Heart left ventricle (tissue), 16 donors: ENCODE measurements at regions not wholly inside any gene's neighbourhood (a gene's known extent, or its start where the extent isn't known, plus 50 kb on each side); places are given as distances from the start of the nearest gene placed in this dataset.

ENCODE experiments used
- ATAC-seq, 4 donors: fragments of 200-7000 bp; cut with Tn5 transposase; one replicate each; pipeline ENCODE4 v1.9.1; 2020 to 2022; ENCODE audit warnings: moderate library complexity in 4 of 4, mild to moderate bottlenecking in 3 of 4, moderate number of reproducible peaks in 1 of 4
- DNase-seq, 5 donors: peaks; one replicate each; pipeline ENCODE4 v3.0.0-alpha.2; 2020
- H3K27ac ChIP-seq, 12 donors: fragments of 200-600 bp; sonication (generic) in 4 of 12; one replicate each; pipeline versions ENCODE4 v1.5.0 to v1.8.0; 2016 to 2022; ENCODE audit warnings: mild to moderate bottlenecking in 2 of 12
- H3K27me3 ChIP-seq, 9 donors: fragments of 200-600 bp; sonication (generic) in 2 of 9; one replicate each; pipeline versions ENCODE4 v1.5.1 to v1.8.0; 2016 to 2022; ENCODE audit warnings: mild to moderate bottlenecking in 3 of 9
- H3K36me3 ChIP-seq, 9 donors: fragments of 200-600 bp; sonication (generic) in 2 of 9; one replicate each; pipeline versions ENCODE4 v1.5.0 to v1.8.0; 2018 to 2022; ENCODE audit warnings: mild to moderate bottlenecking in 2 of 9
- H3K4me1 ChIP-seq, 12 donors: fragments of 200-600 bp; sonication (generic) in 4 of 12; one replicate each; pipeline versions ENCODE4 v1.5.0 to v1.8.0; 2016 to 2022; ENCODE audit warnings: mild to moderate bottlenecking in 3 of 12
- H3K4me3 ChIP-seq, 12 donors: fragments of 200-600 bp; sonication (generic) in 4 of 12; one replicate each; pipeline versions ENCODE4 v1.5.0 to v1.8.0; 2017 to 2022; ENCODE audit warnings: mild to moderate bottlenecking in 9 of 12, moderate library complexity in 4 of 12
- H3K9me3 ChIP-seq, 12 donors: fragments of 200-600 bp; sonication (generic) in 4 of 12; one replicate each; pipeline versions ENCODE4 v1.5.0 to v1.8.0; 2016 to 2022; ENCODE audit warnings: mild to moderate bottlenecking in 1 of 12
- CTCF ChIP-seq, 12 donors: fragments of 200-600 bp; sonication (generic) in 4 of 12; IDR thresholded peaks; one replicate each; pipeline versions ENCODE4 v1.5.0 to v1.8.0; 2018 to 2022; ENCODE audit warnings: antibody characterized with exemption in 12 of 12, mild to moderate bottlenecking in 5 of 12
- POLR2A ChIP-seq, 2 donors: fragments of 450-650 bp; IDR thresholded peaks; one replicate each; pipeline ENCODE4 v1.6.1; 2017; ENCODE audit warnings: antibody characterized with exemption in 2 of 2, mild to moderate bottlenecking in 2 of 2, moderate library complexity in 2 of 2
- WGBS, 4 donors: extraction: QIAGEN DNeasy Blood & Tissue Kit in 2 of 4; methylation state at CpG; one replicate each; pipeline versions ENCODE4 v1.1.5 to v1.1.7; 2013 to 2018; 5-methylcytosine and 5-hydroxymethylcytosine counted together
- intact Hi-C, 10 donors: fragments of 100-400 bp; cut with DNase I; formaldehyde crosslinking; loops; one replicate each; pipeline versions ENCODE4 v1.11.1 to v1.14.2; 2022
- donor health status: ischemic (EF 13 %, LVEDD 7.1; RV severe dilation, severe dysfunction).
- donor health status: healthy with polysubstance abuse.
- donor health status: DM: no; HTN: yes; CAD: no.
- donor health status: DM: no; HTN: no; CAD: no.
- donor health status: ischemic (EF 25% LVEDD 6.9; RV normal size, moderate dysfunction).
- donor health status: ischemic (EF 25% LVEDD 5.7; RV mildly dilated, moderate dysfunction).
- donor health status: healthy.
- donor health status: DM: yes; HTN: yes; CAD: no.
- donor health status: ischemic (EF 35%, LVEDD 5.7; RV mildly dilated, moderate dysfunction).
- donor health status: nonischemic (EF 11% LVEDD 7.7; RV severe dilation, severe dysfunction).
- donor health status: DM: yes; HTN: yes; CAD: no.
- donor health status: PGD.
- donor health status: ischemic (EF 29% LVEDD 5.4; RV normal size, mild dysfunction).
- donor health status: nonischemic (EF 23%, LVEDD 6.1; RV moderate dilation, normal function).

GRCh38 chr21:24436236-24436635, 1171.0 kb downstream of the MRPL39 start:
- Histone ChIP-seq H3K36me3 (no peaks in the 10 kb centered on the region), H3K4me1 (no peaks in the 10 kb centered on the region), H3K4me3 (no peak overlapping the region), H3K27me3 (no peaks in the 10 kb centered on the region), H3K9me3 (peaks cover 0 to 8% (median 0%) of the 10 kb centered on the region in 12 donors), H3K27ac (no peak overlapping the region)
- no peak for ATAC-seq
- intact Hi-C loops, result loop anchor here in 1 of 10 donors (10.0 kb wide), 1 partner anchor 61 kb away; no protein-coding TSS in a partner anchor
- TF ChIP-seq POLR2A (IDR thresholded peaks at IDR 0.05), result no peak
- no peak for TF ChIP-seq CTCF (IDR thresholded peaks at IDR 0.05)
- WGBS, 4 donors, result 53 to 67% (median 62%) methylated on average over 1 of the region's 1 CpG
- DNase-seq, result no peak

GRCh38 chr21:24428591-24429199, 1178.6 kb downstream of the MRPL39 start:
- intact Hi-C loops, result no loop called here
- TF ChIP-seq POLR2A (IDR thresholded peaks at IDR 0.05) (no peak), CTCF (IDR thresholded peaks at IDR 0.05) (no peak)

GRCh38 chr21:24424776-24425175, 1182.5 kb downstream of the MRPL39 start:
- intact Hi-C loops, result no loop called here
- no peak for DNase-seq
- peaks cover 0 to 11% (median 0%) of the 10 kb centered on the region in 12 donors for H3K4me1 ChIP-seq
- H3K27me3 ChIP-seq, result no peaks in the 10 kb centered on the region
- peaks cover 0 to 14% (median 7%) of the 10 kb centered on the region in 12 donors for H3K9me3 ChIP-seq
- no peak overlapping the region for H3K4me3 ChIP-seq
- no peaks in the 10 kb centered on the region for H3K36me3 ChIP-seq
- 59 to 67% (median 64%) methylated on average over 4 of the region's 4 CpGs for WGBS, 4 donors
- TF ChIP-seq CTCF (IDR thresholded peaks at IDR 0.05), result no peak
- TF ChIP-seq POLR2A (IDR thresholded peaks at IDR 0.05), result no peak
- ATAC-seq, result no peak
- no peak overlapping the region for H3K27ac ChIP-seq

More at GRCh38 chr21:24428591-24429199, 1178.6 kb downstream of the MRPL39 start:
- ATAC-seq (no peak), DNase-seq (no peak)
- no peaks in the 10 kb centered on the region for H3K27me3 ChIP-seq
- H3K4me1 ChIP-seq, result peaks cover 0 to 3% (median 0%) of the 10 kb centered on the region in 12 donors
- H3K9me3 ChIP-seq, result no peaks in the 10 kb centered on the region
- 59 to 73% (median 68%) methylated on average over 8 of the region's 8 CpGs for WGBS, 4 donors
- peak overlapping the region in 9 of 12 donors; percentile 9 to 46 (median 33) for H3K4me3 ChIP-seq
- H3K36me3 ChIP-seq, result no peaks in the 10 kb centered on the region
- peak overlapping the region in 1 of 12 donors; percentile 22 for H3K27ac ChIP-seq

GRCh38 chr21:24423546-24423945, 1183.7 kb downstream of the MRPL39 start:
- Histone ChIP-seq H3K4me1 (peaks cover 0 to 11% (median 0%) of the 10 kb centered on the region in 12 donors), H3K27me3 (no peaks in the 10 kb centered on the region), H3K9me3 (peaks cover 0 to 25% (median 16%) of the 10 kb centered on the region in 12 donors), H3K36me3 (no peaks in the 10 kb centered on the region), H3K27ac (no peak overlapping the region), H3K4me3 (no peak overlapping the region)
- ATAC-seq, result no peak
- intact Hi-C loops, result no loop called here
- no peak for DNase-seq
- TF ChIP-seq POLR2A (IDR thresholded peaks at IDR 0.05) (no peak), CTCF (IDR thresholded peaks at IDR 0.05) (no peak)
